NCI-H2227 (cell line): ENCODE measurements at regions not wholly inside any gene's neighbourhood (a gene's known extent, or its start where the extent isn't known, plus 50 kb on each side); places are given as distances from the start of the nearest gene placed in this dataset.
A peak's percentile ranks its signal among the peaks of the same experiment; 100 is the strongest.

ENCODE experiments used
- DNase-seq: peaks from one replicate; lab custom pipeline; 2025; ENCODE audit not compliant: unreplicated experiment; lab: John Stamatoyannopoulos, UW

- DNase-seq: peak; percentile 13
These were observed 519.5 kb downstream of the BCOR start for GRCh38 chrX:39577985-39578869.

GRCh38 chrX:39580043-39580442, 517.7 kb downstream of the BCOR start:
- no peak for DNase-seq

- DNase-seq: no peak
These were observed 516.3 kb downstream of the BCOR start for GRCh38 chrX:39581411-39581810.

GRCh38 chrX:39582091-39582490, 515.7 kb downstream of the BCOR start:
- no peak for DNase-seq

- DNase-seq: no peak
These were observed 514.8 kb downstream of the BCOR start for GRCh38 chrX:39582976-39583375.

GRCh38 chrX:39585808-39586207, 511.9 kb downstream of the BCOR start:
- no peak for DNase-seq

GRCh38 chrX:39586359-39586758, 511.4 kb downstream of the BCOR start:
- no peak for DNase-seq

GRCh38 chrX:39591099-39591498, 506.7 kb downstream of the BCOR start:
- DNase-seq: no peak

GRCh38 chrX:39592776-39593175, 505.0 kb downstream of the BCOR start:
- DNase-seq: no peak

- DNase-seq: no peak
These were observed 501.8 kb downstream of the BCOR start for GRCh38 chrX:39595977-39596376.

GRCh38 chrX:39596437-39596836, 501.3 kb downstream of the BCOR start:
- DNase-seq: no peak

- DNase-seq: no peak
These were observed 498.4 kb downstream of the BCOR start for GRCh38 chrX:39599339-39599738.

GRCh38 chrX:39600222-39600621, 497.5 kb downstream of the BCOR start:
- no peak for DNase-seq

- DNase-seq: peak; percentile 8
These were observed 496.3 kb downstream of the BCOR start for GRCh38 chrX:39601231-39602177.

GRCh38 chrX:39602195-39602594, 495.6 kb downstream of the BCOR start:
- DNase-seq: no peak

- no peak for DNase-seq
These were observed 494.5 kb downstream of the BCOR start for GRCh38 chrX:39603230-39603629.

GRCh38 chrX:39605183-39605582, 492.6 kb downstream of the BCOR start:
- no peak for DNase-seq

GRCh38 chrX:39605866-39606265, 491.9 kb downstream of the BCOR start:
- no peak for DNase-seq

GRCh38 chrX:39609941-39610340, 487.8 kb downstream of the BCOR start:
- no peak for DNase-seq

- no peak for DNase-seq
These were observed 486.3 kb downstream of the BCOR start for GRCh38 chrX:39611468-39611867.

GRCh38 chrX:39613482-39613995, 484.2 kb downstream of the BCOR start:
- peak; percentile 81 for DNase-seq
